Testis (tissue), 2 donors: ENCODE measurements at regions not wholly inside any gene's neighbourhood (a gene's known extent, or its start where the extent isn't known, plus 50 kb on each side); places are given as distances from the start of the nearest gene placed in this dataset.
"Not testable (repeated sequence)": the region's sequence is repeated elsewhere in the genome, so short reads cannot be mapped to it uniquely, and the experiment has no call there.

Source experiments
- POLR2A ChIP-seq: fragments of 450-650 bp; IDR thresholded peaks from one replicate; pipeline ENCODE4 v1.6.1; 2017; ENCODE audit warnings: antibody characterized with exemption, mild to moderate bottlenecking, moderate library complexity
- TF ChIP-seq, protein P1 (sequence below), 3 experiments: fragments of 450-650 bp in 2 of 3; fragments of 200-600 bp in 1 of 3; sonication (generic) in 1 of 3; IDR thresholded peaks; one replicate each; pipeline ENCODE4 v1.5.1; 2016 to 2019; ENCODE audit warnings: antibody characterized with exemption in 3 of 3, mild to moderate bottlenecking in 2 of 3, moderate library complexity in 1 of 3

DNA sequence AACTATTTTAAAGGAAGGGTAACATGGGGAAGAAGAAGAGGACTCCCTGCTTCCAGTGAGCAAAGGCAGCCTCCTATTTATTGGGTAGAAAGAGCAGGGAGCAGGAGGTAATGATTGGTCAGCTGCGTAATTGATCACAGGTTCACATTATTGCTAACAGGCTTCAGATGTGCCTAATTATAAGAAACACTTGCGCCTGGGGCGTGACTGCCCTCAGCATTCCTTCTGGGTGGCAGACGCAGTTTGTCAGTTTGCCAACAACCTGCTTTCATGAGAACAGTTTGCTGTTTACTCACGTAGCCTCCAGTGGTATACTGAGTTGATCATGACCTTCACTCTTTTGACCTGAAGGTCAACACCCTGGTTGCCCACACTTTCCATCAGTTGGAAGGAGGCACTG is 166.0 kb upstream of the AUTS2 start:
- TF ChIP-seq, protein P1, sequence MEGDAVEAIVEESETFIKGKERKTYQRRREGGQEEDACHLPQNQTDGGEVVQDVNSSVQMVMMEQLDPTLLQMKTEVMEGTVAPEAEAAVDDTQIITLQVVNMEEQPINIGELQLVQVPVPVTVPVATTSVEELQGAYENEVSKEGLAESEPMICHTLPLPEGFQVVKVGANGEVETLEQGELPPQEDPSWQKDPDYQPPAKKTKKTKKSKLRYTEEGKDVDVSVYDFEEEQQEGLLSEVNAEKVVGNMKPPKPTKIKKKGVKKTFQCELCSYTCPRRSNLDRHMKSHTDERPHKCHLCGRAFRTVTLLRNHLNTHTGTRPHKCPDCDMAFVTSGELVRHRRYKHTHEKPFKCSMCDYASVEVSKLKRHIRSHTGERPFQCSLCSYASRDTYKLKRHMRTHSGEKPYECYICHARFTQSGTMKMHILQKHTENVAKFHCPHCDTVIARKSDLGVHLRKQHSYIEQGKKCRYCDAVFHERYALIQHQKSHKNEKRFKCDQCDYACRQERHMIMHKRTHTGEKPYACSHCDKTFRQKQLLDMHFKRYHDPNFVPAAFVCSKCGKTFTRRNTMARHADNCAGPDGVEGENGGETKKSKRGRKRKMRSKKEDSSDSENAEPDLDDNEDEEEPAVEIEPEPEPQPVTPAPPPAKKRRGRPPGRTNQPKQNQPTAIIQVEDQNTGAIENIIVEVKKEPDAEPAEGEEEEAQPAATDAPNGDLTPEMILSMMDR (IDR thresholded peaks at IDR 0.05) = not testable (repeated sequence)
- TF ChIP-seq POLR2A = not testable (repeated sequence)
